ENCODE measurements at regions not wholly inside any gene's neighbourhood (a gene's known extent, or its start where the extent isn't known, plus 50 kb on each side); places are given as distances from the start of the nearest gene placed in this dataset.

DNA sequence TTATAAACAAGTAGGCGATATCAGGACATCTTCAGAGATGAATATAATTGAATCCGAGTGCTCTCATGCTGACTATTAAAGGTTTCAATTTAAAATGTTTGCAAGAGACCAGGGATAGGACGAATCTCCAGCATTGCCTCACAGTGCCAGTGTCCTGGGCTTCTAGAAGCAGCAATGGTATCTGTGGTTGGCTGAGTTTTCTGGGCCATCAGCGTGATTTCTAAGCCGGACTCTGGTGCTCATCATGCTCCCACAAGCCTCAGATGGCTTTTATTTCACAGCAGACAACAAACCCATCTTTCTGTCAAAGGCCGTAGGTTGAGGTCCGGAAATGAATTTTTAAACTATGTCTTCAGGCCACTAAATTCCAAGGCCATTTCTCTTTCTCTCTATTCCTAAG is 187.7 kb downstream of the FOXO1 start:
- Histone ChIP-seq H4K20me1 (replicated peaks; ENCODE audit: control insufficient read depth, insufficient read depth, low read length) (no peaks in the 10 kb centered on the region), H3K9me1 (ENCODE audit: control insufficient read depth, insufficient read depth, low read length) (no peaks in the 10 kb centered on the region), H3K9me3 (replicated peaks; ENCODE audit: control insufficient read depth, insufficient read depth, low read depth, low read length) (no peaks in the 10 kb centered on the region), H3K4me2 (ENCODE audit: insufficient read depth, low read length) (no peak overlapping the region), H3K27me3 (ENCODE audit: control insufficient read depth in 2 of 2, insufficient read depth in 2 of 2, low read length in 2 of 2) (peaks cover 0 to 35% of the 10 kb centered on the region in 2 experiments; a peak in 4 of 5 replicates), H3K9ac (ENCODE audit: insufficient read depth in 1 of 2, low read depth in 2 of 2, low read length in 2 of 2) (no peak overlapping the region), H3K4me1 (replicated peaks in 1 of 2; ENCODE audit: control insufficient read depth in 2 of 2, insufficient read depth in 2 of 2, low read length in 2 of 2) (no peaks in the 10 kb centered on the region), H3K4me3 (no peak overlapping the region), H3K36me3 (ENCODE audit: control insufficient read depth, insufficient read depth, low read length) (no peaks in the 10 kb centered on the region), H3K27ac (ENCODE audit: extremely low read depth, low read depth, low read length) (no peak overlapping the region), H2AFZ (ENCODE audit: low read depth, low read length) (no peak overlapping the region), H3K79me2 (ENCODE audit: control insufficient read depth, insufficient read depth, low read length) (no peaks in the 10 kb centered on the region)
- ChIA-PET CTCF (ENCODE audit: low intra/inter-chr PET ratio) (no interaction called here), POLR2A (no interaction called here)
- in situ Hi-C loops (cut with MboI) (no loop called here), intact Hi-C loops (cut with micrococcal nuclease) (no loop called here)
- no TSS peak for BruUV-seq (replicated peaks)
- DNase-seq (ENCODE audit: extremely low read depth in 1 of 4, low spot score in 3 of 4) (no peak), FAIRE-seq (no peak), ATAC-seq (no peak)
- no peak for TF ChIP-seq KAT2B (IDR thresholded peaks at IDR 0.05; ENCODE audit: low read depth, low read length)
- no peak for TF ChIP-seq ZNF282 (CRISPR knock-in tag; IDR thresholded peaks at IDR 0.05)
- no peak for TF ChIP-seq TCFL5 (CRISPR knock-in tag; conservative IDR thresholded peaks at IDR 0.05)
- no peak for TF ChIP-seq MAFF (IDR thresholded peaks at IDR 0.05; ENCODE audit: low read length)
- no peak for TF ChIP-seq ETV5 (CRISPR knock-in tag; IDR thresholded peaks at IDR 0.05; ENCODE audit: low read depth)
- TF ChIP-seq CREB1 (IDR thresholded peaks at IDR 0.05), result no peak
- TF ChIP-seq CREB1 (CRISPR knock-in tag; IDR thresholded peaks at IDR 0.05), result no peak
- TF ChIP-seq, protein P1, sequence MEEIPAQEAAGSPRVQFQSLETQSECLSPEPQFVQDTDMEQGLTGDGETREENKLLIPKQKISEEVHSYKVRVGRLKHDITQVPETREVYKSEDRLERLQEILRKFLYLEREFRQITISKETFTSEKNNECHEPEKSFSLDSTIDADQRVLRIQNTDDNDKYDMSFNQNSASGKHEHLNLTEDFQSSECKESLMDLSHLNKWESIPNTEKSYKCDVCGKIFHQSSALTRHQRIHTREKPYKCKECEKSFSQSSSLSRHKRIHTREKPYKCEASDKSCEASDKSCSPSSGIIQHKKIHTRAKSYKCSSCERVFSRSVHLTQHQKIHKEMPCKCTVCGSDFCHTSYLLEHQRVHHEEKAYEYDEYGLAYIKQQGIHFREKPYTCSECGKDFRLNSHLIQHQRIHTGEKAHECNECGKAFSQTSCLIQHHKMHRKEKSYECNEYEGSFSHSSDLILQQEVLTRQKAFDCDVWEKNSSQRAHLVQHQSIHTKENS (CRISPR knock-in tag; IDR thresholded peaks at IDR 0.05), result no peak
- TF ChIP-seq E4F1 (CRISPR knock-in tag; IDR thresholded peaks at IDR 0.05; ENCODE audit: borderline replicate concordance), result no peak
- no peak for TF ChIP-seq ZFPM2 (CRISPR knock-in tag; IDR thresholded peaks at IDR 0.05)
- no peak for TF ChIP-seq TBP (optimal IDR thresholded peaks at IDR 0.05; ENCODE audit: low read depth, low read length)
- TF ChIP-seq, protein P2, sequence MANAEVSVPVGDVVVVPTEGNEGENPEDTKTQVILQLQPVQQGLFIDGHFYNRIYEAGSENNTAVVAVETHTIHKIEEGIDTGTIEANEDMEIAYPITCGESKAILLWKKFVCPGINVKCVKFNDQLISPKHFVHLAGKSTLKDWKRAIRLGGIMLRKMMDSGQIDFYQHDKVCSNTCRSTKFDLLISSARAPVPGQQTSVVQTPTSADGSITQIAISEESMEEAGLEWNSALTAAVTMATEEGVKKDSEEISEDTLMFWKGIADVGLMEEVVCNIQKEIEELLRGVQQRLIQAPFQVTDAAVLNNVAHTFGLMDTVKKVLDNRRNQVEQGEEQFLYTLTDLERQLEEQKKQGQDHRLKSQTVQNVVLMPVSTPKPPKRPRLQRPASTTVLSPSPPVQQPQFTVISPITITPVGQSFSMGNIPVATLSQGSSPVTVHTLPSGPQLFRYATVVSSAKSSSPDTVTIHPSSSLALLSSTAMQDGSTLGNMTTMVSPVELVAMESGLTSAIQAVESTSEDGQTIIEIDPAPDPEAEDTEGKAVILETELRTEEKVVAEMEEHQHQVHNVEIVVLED (CRISPR knock-in tag; IDR thresholded peaks at IDR 0.05), result no peak
- 7% methylated on average over 7 of the region's 7 CpGs for WGBS (ENCODE audit: insufficient coverage, low coverage, missing lambda C conversion rate)
